Skeletal muscle tissue (tissue), 4 donors: ENCODE measurements at regions not wholly inside any gene's neighbourhood (a gene's known extent, or its start where the extent isn't known, plus 50 kb on each side); places are given as distances from the start of the nearest gene placed in this dataset. TPM values are rescaled to one million over a fixed set of nuclear protein-coding genes. Genes with fewer than 3 reads are reported as not detected.
"Not testable (repeated sequence)": the region's sequence is repeated elsewhere in the genome, so short reads cannot be mapped to it uniquely, and the experiment has no call there.

ENCODE experiments used
- H3K27ac ChIP-seq: one replicate; pipeline ENCODE4 v1.7.0; 2013; ENCODE audit warnings: mild to moderate bottlenecking, low read depth, low read length, inconsistent platforms
- H3K27me3 ChIP-seq, 3 donors: one replicate each; pipeline ENCODE4 v1.7.0; 2013; ENCODE audit warnings: low read length in 3 of 3; ENCODE audit not compliant: control insufficient read depth in 3 of 3, insufficient read depth in 3 of 3
- H3K36me3 ChIP-seq, 3 donors: one replicate each; pipeline ENCODE4 v1.7.0; 2013; ENCODE audit warnings: low read length in 3 of 3; ENCODE audit not compliant: control insufficient read depth in 3 of 3, insufficient read depth in 3 of 3
- H3K4me1 ChIP-seq, 3 donors: one replicate each; pipeline ENCODE4 v1.7.0; 2013; ENCODE audit warnings: low read length in 3 of 3, mild to moderate bottlenecking in 3 of 3; ENCODE audit not compliant: control insufficient read depth in 3 of 3, insufficient read depth in 3 of 3
- H3K4me3 ChIP-seq, 3 donors: one replicate each; pipeline ENCODE4 v1.7.0; 2013; ENCODE audit warnings: low read length in 3 of 3
- H3K9ac ChIP-seq, 3 donors: one replicate each; pipeline ENCODE4 v1.7.0; 2013; ENCODE audit warnings: low read length in 3 of 3, mild to moderate bottlenecking in 3 of 3, moderate library complexity in 2 of 3, low read depth in 1 of 3
- H3K9me3 ChIP-seq, 3 donors: one replicate each; pipeline ENCODE4 v1.7.0; 2013; ENCODE audit warnings: low read length in 3 of 3; ENCODE audit not compliant: control insufficient read depth in 3 of 3
- small RNA-seq: library from RNA; depleted of rRNA; stranded (forward); fragments of <200 nt; gene quantifications from one replicate; pipeline ENCODE3, GENCODE V24; 2014
- donor health status: Osteomylitis.

- Histone ChIP-seq H3K4me1 (peaks cover 0 to 5% (median 2%) of the 10 kb centered on the region in 3 donors), H3K9ac (no peak overlapping the region), H3K9me3 (no peaks in the 10 kb centered on the region), H3K27ac (no peak overlapping the region), H3K4me3 (no peak overlapping the region), H3K36me3 (no peaks in the 10 kb centered on the region), H3K27me3 (no peaks in the 10 kb centered on the region)
Observed at GRCh38 chr5:14930486-14930885, 58.9 kb upstream of the ANKH start.

DNA sequence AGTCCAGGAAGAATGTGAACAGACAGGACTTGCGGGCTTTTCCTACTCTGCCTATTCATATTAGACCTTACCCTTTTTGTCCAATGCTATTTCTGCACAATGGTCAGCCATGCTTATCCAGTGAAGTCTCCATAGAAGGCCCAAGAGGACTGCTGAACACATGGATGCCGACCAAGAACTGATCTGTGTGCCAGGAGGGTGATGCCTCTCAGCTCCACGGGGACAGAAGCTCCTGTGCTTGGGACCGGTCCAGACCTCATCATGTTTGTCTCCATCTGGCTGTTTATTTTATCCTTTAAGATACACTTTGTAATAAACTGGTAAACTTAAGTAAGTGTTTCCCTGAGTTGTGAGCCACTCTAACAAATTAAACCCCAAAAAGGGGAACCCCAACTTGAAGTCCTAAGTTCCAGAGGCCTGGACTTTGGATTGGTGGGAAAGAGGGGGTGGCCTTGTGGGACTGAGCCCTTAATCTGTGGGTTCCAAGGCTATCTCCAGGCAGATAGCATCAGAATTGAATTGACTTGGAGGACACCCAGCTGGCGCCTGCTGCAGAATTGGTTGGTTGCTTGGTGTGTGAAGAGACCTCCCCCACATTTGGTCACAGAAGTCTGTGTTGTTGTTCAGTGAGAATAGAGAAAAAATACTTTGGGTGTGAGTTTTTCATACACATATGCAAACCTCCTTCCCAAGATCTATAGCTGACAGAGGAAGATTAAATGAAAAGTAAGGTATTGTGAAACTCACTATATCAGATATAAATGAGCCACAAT lies 57.9 kb upstream of the ANKH start:
- peaks cover 0 to 5% (median 2%) of the 10 kb centered on the region in 3 donors for H3K4me1 ChIP-seq
- H3K9me3 ChIP-seq: no peaks in the 10 kb centered on the region
- no peak overlapping the region for H3K9ac ChIP-seq
- no peak overlapping the region for H3K27ac ChIP-seq
- H3K4me3 ChIP-seq: no peak overlapping the region
- no peaks in the 10 kb centered on the region for H3K27me3 ChIP-seq
- H3K36me3 ChIP-seq: no peaks in the 10 kb centered on the region

DNA sequence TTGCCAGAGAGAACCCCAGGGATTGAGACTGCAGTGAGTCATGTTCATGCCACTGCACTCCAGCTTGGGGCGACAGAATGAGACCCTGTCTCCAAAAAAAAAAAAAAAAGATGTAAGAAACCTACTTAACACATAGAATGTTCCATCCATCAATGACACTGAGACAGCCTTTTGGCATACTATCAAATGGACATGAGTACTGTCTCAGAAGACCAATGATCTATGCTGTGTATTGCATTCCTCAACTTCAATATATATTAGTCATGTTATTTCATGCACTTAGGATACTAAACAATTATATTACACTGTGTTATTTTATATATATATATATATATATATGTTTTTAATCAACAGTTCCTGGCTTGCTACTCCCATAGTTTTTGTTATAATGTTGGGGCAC lies 57.1 kb upstream of the ANKH start:
- Histone ChIP-seq H3K36me3 (no peaks in the 10 kb centered on the region), H3K27ac (no peak overlapping the region), H3K27me3 (no peaks in the 10 kb centered on the region)

GRCh38 chr5:14925326-14925725 lies 53.7 kb upstream of the ANKH start:
- H3K27ac ChIP-seq: no peak overlapping the region
- no peaks in the 10 kb centered on the region for H3K36me3 ChIP-seq
- H3K4me3 ChIP-seq: no peak overlapping the region
- no peaks in the 10 kb centered on the region for H3K27me3 ChIP-seq
- peaks cover 0 to 5% (median 2%) of the 10 kb centered on the region in 3 donors for H3K4me1 ChIP-seq
- no peaks in the 10 kb centered on the region for H3K9me3 ChIP-seq
- H3K9ac ChIP-seq: no peak overlapping the region

More for the DNA sequence above, 57.1 kb upstream of the ANKH start:
- Histone ChIP-seq H3K4me3 (no peak overlapping the region), H3K9ac (no peak overlapping the region), H3K4me1 (peaks cover 0 to 5% (median 2%) of the 10 kb centered on the region in 3 donors), H3K9me3 (no peaks in the 10 kb centered on the region)

- not testable (repeated sequence) for H3K9me3 ChIP-seq, H3K27ac ChIP-seq, H3K36me3 ChIP-seq, H3K9ac ChIP-seq, H3K4me1 ChIP-seq, H3K4me3 ChIP-seq, H3K27me3 ChIP-seq
Observed at GRCh38 chr5:14922952-14923351, 51.4 kb upstream of the ANKH start.

DNA sequence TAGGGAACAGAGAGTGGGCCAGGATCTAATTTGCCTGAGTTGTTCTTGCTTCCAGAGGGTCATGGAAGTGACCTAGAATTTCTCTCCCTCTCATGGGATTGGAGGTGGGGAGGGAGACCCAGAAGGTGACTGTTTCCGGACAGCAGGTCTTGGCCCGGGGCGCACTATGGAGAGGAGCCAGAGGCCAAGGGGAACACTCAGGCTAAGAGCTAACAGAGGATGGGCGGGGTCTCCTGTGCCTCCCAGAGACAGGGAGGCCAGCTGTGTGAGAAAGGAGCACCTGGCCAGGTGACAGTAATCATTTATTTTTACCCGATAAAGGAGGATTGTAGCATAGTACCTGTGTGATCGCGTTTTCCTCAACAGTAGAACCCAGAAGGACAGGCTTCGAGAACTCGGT lies 50.9 kb upstream of the ANKH start:
- Histone ChIP-seq H3K4me3 (no peak overlapping the region), H3K27ac (no peak overlapping the region), H3K4me1 (peaks cover 0 to 5% (median 2%) of the 10 kb centered on the region in 3 donors), H3K9ac (no peak overlapping the region), H3K27me3 (no peaks in the 10 kb centered on the region), H3K36me3 (no peaks in the 10 kb centered on the region), H3K9me3 (no peaks in the 10 kb centered on the region)

Small RNA genes in the stretch of these regions (small RNA-seq; reads per million reads assigned to genes)
- not detected for gene RF00096
